NCI-H82 (cell line): ENCODE measurements at regions not wholly inside any gene's neighbourhood (a gene's known extent, or its start where the extent isn't known, plus 50 kb on each side); places are given as distances from the start of the nearest gene placed in this dataset.

Experiments used
- DNase-seq: peaks from one replicate; lab custom pipeline; 2025; lab: John Stamatoyannopoulos, UW

DNA sequence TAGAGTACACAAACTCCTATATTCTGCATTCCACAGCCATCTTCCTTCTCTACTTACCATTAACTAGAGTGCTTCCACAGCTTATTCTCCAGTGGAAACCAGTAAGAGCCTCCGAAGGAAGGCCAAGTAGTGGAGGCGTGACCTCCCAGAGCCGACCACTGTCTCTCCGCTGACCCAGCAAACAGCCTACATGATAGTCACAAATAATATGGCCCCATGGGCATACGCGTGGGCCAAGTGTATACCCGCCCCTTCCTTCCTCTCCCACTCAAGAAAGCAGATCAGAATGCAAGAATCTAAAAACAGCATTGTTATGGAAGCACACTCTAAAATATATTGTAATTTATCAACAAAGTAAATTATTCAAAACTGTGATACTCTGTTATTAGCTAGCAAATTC, 526.6 kb upstream of the JARID2 start:
- no peak for DNase-seq

DNA sequence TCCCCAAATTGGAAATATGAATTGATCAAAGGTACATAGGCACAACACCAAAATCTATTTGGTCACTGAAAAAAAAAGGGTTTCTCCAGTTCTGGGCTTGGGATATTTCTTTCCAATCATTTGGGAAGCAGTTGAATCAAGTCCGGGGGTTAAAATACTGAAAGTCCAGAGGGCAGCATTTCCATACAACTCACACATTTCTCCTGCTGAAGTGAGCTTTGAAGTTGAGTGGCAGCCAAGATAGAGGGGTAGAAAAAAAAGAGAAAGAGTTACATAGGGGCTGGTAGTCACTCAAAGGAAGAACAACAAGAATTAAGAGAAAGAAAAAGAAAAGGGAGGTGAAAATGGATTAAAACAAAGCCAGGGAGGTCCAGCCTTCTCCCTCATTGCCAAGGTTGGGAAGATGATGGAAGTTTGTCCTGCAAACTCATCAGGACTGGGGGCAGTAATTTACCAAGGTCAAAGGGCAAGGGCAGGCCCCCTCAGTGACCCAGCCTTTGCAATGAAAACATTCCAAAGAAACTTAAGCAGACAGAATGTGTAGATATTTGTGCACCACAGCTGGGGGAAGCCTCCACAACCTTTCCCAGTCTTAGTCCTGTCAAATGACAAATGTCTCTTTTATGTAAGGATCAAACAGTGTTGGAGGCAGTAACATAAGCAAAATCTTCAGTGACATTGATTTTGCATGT, 525.3 kb upstream of the JARID2 start:
- DNase-seq: no peak

DNA sequence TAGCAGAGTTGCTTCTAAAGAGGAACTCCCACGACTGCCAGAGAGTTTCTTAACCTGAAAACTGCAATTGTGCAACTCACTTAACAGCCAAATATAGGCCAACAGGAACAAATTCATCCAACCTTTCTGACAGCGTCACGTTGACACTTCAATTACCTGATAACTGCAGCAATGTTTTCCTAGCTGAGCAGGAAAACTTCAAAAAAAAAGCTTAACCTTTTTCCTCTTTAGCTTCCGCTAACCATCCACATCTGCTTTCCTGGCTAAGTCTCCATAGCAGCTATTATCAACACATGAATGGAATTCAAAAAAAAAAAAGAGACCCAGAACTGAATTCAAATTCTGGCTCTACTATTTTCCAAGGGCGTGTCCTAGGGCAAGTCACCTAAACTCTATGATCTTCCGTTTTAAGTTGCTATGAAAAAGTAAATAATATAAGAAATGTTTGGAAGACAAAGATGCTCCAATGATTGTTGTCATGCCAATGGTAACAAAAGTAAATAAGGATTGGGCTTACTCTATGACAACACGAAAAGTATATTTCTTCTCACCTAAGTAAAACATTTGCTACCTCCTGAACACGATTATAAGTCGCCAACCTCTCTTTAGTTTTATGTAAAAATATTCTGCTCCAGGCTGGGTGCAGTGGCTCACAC, 524.6 kb upstream of the JARID2 start:
- DNase-seq: no peak

- no peak for DNase-seq
Measured at GRCh38 chr6:14722001-14722562, 523.8 kb upstream of the JARID2 start.

- DNase-seq: no peak
Measured at GRCh38 chr6:14722704-14723103, 523.2 kb upstream of the JARID2 start.

- no peak for DNase-seq
Measured at GRCh38 chr6:14723535-14724086, 522.3 kb upstream of the JARID2 start.

- DNase-seq: no peak
Measured at GRCh38 chr6:14724549-14724948, 521.3 kb upstream of the JARID2 start.

DNA sequence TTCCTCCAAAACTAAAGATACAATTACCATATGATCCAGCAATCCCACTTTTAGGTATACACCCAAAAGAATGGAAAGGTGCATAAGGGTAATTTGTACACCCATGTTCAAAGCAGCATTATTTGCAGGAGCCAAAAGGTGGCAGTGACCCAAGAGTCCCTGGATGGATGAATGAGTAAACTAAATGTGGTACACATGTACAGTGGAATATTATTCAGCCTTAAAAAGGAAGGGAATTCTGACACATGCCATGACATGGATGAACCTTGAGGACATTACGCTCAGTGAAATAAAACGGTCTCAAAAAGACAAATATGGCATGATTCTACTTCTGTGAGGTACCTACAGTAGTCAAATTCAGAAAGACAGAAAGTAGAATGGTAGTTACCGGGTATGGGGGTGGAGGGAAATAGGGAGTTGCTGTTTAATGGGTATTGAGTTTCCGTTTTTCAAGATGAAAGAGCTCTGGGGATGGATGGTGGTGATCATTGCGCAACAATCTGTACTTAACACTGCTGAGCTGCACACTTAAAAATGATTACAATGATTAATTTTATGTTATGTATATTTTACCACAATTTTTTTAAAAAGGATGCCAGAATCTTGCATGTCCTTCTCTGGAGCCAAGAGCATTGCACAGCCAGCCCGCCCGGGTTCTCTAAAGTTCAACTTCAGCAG, 518.9 kb upstream of the JARID2 start:
- DNase-seq: no peak

DNA sequence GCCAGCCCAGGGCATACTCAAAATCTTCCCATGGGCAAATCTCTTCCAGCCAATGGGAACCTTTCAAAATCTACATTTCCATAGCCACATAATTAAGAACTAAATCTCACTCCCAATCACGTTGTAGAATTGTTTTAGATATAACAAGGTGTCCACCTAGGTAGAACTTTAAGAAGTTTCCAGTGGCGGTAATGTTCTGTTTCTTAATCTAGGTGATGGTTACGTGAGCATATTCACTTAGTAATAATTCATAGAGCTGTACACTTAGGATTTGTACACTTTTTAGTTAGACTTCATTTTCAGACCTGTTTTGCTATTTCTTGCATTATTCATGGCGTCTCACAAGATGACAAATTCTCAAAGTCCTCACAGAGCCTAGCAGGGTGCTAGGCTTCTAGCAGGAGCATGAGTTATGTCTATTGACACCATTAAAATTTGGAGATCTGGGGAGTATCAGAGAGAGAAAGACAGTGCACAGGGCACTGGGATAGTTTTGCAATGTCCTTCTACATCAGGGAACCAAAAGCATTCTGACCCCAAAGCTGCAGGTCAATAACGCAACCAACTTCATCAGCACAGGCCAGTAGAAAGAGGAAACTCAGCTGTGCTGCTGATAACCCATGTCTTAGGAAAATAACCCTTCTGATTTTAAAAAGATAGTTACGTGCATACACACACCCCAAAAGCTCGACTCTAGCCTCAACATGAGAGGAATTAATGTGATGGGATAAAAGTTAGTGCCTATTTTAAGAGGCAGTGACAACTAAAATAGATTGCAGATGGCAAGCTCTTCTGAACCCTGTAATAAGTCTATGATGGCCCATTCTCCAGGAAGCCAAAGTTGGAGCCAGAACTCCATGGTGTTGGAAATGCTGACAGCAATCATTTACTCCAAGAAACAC, 518.1 kb upstream of the JARID2 start:
- no peak for DNase-seq

GRCh38 chr6:14728396-14729024, 517.4 kb upstream of the JARID2 start:
- no peak for DNase-seq

GRCh38 chr6:14729129-14729871, 516.6 kb upstream of the JARID2 start:
- DNase-seq: peak; percentile 55

- DNase-seq: no peak
Measured at GRCh38 chr6:14730654-14731053, 515.2 kb upstream of the JARID2 start.

GRCh38 chr6:14731611-14732010, 514.3 kb upstream of the JARID2 start:
- no peak for DNase-seq

DNA sequence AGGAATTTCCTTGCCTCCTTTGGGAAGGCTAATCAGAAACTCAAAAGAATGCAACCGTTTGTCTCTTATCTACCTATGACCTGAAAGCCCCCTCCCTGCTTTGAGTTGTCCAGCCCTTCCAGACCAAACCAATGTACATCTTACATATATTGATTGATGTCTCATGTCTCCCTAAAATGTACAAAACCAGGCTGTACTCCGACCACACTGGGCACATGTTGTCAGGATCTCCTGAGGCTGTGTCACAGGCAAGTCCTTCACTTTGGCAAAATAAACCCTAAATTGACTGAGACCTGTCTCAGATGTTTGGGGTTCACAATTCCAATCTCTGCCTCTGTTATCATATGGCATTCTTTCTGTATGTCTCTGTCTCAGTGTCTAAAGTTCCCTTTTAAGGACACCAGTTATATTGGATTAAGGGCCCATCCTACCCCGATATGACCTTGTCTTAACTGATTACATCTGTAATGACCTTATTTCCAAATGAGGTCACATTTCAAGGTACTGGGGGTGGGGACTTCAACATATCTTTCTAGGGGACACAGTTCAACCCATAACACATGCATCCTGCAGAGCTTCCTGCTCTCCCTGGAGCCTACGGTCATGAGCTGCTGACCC, 513.5 kb upstream of the JARID2 start:
- peak; percentile 72 for DNase-seq

GRCh38 chr6:14732844-14733757, 512.8 kb upstream of the JARID2 start:
- no peak for DNase-seq

DNA sequence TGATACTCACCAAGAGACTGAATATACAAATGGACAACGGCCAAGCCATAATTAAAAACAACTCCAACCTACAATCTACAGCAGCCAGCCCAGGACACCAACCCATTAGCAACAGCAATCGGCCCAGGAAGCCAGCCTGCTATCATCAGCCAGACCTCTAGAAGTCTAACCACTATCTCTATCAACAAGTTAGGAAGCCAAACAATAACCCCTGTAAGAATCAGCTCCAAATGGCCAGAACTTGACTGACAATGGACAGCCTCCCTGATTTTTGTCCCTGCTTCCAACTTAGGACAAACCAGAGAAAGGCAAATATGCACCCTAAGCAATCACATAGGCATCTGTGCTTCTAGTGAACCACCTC, 511.8 kb upstream of the JARID2 start:
- no peak for DNase-seq

DNA sequence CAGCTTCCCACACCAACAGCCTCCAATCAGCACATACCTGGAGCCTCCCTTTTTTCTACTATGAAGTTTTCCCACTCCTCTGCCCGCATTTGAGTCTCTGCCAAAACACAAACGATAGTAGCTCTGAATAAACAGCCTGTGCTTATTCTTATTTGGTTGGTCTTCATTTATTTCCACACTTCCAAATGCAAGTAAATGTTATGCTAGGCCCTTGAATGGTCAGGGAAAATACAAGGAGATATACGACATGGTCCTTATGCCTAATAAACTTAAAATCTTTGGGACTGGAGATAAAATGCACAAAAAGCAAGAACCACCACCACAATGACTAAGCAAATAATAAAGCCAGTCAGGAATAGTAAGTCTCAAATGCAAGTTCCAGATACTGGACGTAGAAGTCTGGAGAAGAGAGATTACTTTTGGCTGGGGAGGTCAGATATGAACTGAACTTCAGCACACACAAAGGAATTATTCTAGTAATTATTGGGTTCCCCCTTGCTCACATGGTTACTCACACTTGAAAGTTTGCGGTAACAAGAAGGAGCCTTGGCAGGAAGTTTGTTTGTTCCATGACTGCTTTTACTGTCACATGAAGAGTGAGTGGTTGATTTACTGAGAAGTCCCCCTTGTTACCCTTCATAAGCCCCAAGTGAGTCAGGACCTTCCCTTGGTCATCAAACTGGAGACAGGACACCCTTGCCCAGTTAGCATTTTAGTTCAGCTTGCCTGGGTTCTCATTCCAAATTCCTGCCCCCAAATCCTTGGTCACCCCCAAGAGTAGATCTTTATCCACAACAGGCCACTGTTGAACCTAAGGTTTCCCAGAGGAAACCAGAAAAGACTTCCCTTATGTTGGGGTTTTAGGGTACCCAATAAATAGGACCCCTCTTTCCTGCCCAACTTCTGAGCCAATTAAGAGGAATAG, 511.2 kb upstream of the JARID2 start:
- no peak for DNase-seq

DNA sequence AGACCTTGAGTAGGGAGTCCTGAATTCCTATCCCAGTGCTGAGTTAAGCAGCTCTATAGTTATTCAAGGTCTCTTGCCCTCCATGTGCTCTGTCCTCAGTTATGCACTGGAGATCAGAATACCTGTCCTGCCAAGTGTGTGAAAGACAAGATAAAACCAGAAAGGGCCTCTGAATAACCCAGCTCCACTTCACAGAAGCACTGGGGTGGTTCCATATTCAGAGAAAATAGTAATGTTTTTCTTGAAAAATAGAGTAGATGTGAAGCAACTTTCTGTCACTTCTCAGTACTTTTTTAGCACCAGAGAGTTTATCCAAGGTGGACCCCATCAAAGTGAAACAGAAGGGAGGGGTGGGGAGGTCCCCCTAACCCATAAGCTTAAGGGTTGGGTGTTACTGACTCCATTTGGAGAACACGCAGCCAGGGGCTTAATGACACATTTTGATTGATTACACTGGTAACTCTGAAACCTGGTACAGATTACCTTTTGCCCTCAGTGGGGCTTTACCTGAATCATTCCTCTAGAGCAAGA, 509.8 kb upstream of the JARID2 start:
- DNase-seq: peak; percentile 64
